Spleen (tissue), 11 donors: ENCODE measurements at regions not wholly inside any gene's neighbourhood (a gene's known extent, or its start where the extent isn't known, plus 50 kb on each side); places are given as distances from the start of the nearest gene placed in this dataset.

Experiments
- DNase-seq: peaks from one replicate; pipeline ENCODE4 v3.0.0-alpha.2; 2020
- H3K27ac ChIP-seq, 8 donors: fragments of 200-600 bp; sonication (generic) in 7 of 8; 1 replicate in 4 of 8; 2 replicates in 4 of 8; pipeline versions ENCODE4 v1.5.0 to v1.8.0; 2016 to 2021; ENCODE audit warnings: inconsistent platforms in 4 of 8, mild to moderate bottlenecking in 4 of 8, moderate library complexity in 1 of 8
- H3K27me3 ChIP-seq, 7 donors: fragments of 200-600 bp; sonication (generic) in 6 of 7; replicated peaks in 1 of 7; 1 replicate in 4 of 7; 2 replicates in 3 of 7; pipeline versions ENCODE4 v1.5.0 to v1.8.0; 2016 to 2021; ENCODE audit warnings: inconsistent platforms in 3 of 7, mild to moderate bottlenecking in 1 of 7
- H3K36me3 ChIP-seq, 6 donors: fragments of 200-600 bp; sonication (generic) in 5 of 6; 1 replicate in 4 of 6; 2 replicates in 2 of 6; pipeline versions ENCODE4 v1.5.0 to v1.8.0; 2016 to 2021; ENCODE audit warnings: inconsistent platforms in 2 of 6
- H3K4me1 ChIP-seq, 6 donors: fragments of 200-600 bp; sonication (generic) in 5 of 6; 1 replicate in 3 of 6; 2 replicates in 3 of 6; pipeline versions ENCODE4 v1.5.0 to v1.8.0; 2016 to 2021; ENCODE audit warnings: inconsistent platforms in 3 of 6
- H3K4me3 ChIP-seq, 8 donors: fragments of 200-600 bp; sonication (generic) in 7 of 8; 1 replicate in 4 of 8; 2 replicates in 4 of 8; pipeline versions ENCODE4 v1.5.0 to v1.8.0; 2016 to 2021; ENCODE audit warnings: inconsistent platforms in 4 of 8, mild to moderate bottlenecking in 4 of 8, moderate library complexity in 2 of 8
- H3K9me3 ChIP-seq, 8 donors: fragments of 200-600 bp; sonication (generic) in 7 of 8; 1 replicate in 4 of 8; 2 replicates in 4 of 8; pipeline versions ENCODE4 v1.5.0 to v1.8.0; 2016 to 2021; ENCODE audit warnings: inconsistent platforms in 4 of 8
- POLR2A ChIP-seq, 3 donors: fragments of 450-650 bp; IDR thresholded peaks; one replicate each; pipeline ENCODE4 v1.5.1; 2017; ENCODE audit warnings: antibody characterized with exemption in 3 of 3, mild to moderate bottlenecking in 1 of 3
- POLR2AphosphoS5 ChIP-seq, 3 donors: sonication (generic); formaldehyde crosslinking; IDR thresholded peaks; one replicate each; pipeline ENCODE4 v1.5.1; 2017; ENCODE audit warnings: antibody characterized with exemption in 3 of 3
- WGBS, 5 donors: extraction: QIAGEN DNeasy Blood & Tissue Kit in 3 of 5; methylation state at CpG; one replicate each; pipeline versions ENCODE4 v1.1.5 to v1.1.7; 2013 to 2018; 5-methylcytosine and 5-hydroxymethylcytosine counted together
- intact Hi-C: fragments of 100-400 bp; cut with DNase I; formaldehyde crosslinking; loops from one replicate; pipeline ENCODE4 v1.15.0; 2023; ENCODE audit warnings: low total_unique reads
- TF ChIP-seq, protein P1 (sequence below), 11 experiments: fragments of 200-600 bp in 7 of 11; fragments of 450-650 bp in 4 of 11; sonication (generic) in 4 of 11; IDR thresholded peaks in 8 of 11; conservative IDR thresholded peaks in 3 of 11; 1 replicate in 7 of 11; 2 replicates in 4 of 11; pipeline versions ENCODE4 v1.4.0 to v1.8.0; 2016 to 2021; ENCODE audit warnings: antibody characterized with exemption in 11 of 11, inconsistent platforms in 4 of 11, mild to moderate bottlenecking in 1 of 11
- donor health status: healthy with polysubstance abuse.
- donor health status: DM: no; HTN: no; CAD: no; lungs with moderate emphysema.
- donor health status: DM: no; HTN: no; CAD: no.
- donor health status: Bipolar disorder and iron deficiency.
- donor health status: healthy.
- donor health status: DM: no; HTN: no; CAD: no.
- donor health status: DM: yes; HTN: yes; CAD: no.

GRCh38 chr13:44031555-44031954 lies 151.9 kb downstream of the LACC1 start:
- intact Hi-C loops = no loop called here
- Histone ChIP-seq H3K27me3 (peaks cover 0 to 2% (median 0%) of the 10 kb centered on the region in 7 donors), H3K36me3 (no peaks in the 10 kb centered on the region), H3K4me3 (no peak overlapping the region), H3K4me1 (no peaks in the 10 kb centered on the region), H3K9me3 (no peaks in the 10 kb centered on the region), H3K27ac (no peak overlapping the region)
- WGBS, 5 donors = 90 to 97% (median 93%) methylated on average over 2 of the region's 2 CpGs
- DNase-seq = no peak
- TF ChIP-seq POLR2AphosphoS5 (IDR thresholded peaks at IDR 0.05) (no peak), POLR2A (IDR thresholded peaks at IDR 0.05) (no peak)
- TF ChIP-seq, protein P1, sequence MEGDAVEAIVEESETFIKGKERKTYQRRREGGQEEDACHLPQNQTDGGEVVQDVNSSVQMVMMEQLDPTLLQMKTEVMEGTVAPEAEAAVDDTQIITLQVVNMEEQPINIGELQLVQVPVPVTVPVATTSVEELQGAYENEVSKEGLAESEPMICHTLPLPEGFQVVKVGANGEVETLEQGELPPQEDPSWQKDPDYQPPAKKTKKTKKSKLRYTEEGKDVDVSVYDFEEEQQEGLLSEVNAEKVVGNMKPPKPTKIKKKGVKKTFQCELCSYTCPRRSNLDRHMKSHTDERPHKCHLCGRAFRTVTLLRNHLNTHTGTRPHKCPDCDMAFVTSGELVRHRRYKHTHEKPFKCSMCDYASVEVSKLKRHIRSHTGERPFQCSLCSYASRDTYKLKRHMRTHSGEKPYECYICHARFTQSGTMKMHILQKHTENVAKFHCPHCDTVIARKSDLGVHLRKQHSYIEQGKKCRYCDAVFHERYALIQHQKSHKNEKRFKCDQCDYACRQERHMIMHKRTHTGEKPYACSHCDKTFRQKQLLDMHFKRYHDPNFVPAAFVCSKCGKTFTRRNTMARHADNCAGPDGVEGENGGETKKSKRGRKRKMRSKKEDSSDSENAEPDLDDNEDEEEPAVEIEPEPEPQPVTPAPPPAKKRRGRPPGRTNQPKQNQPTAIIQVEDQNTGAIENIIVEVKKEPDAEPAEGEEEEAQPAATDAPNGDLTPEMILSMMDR (IDR thresholded peaks at IDR 0.05 in 8 of 11, conservative IDR thresholded peaks at IDR 0.05 in 3 of 11) = no peak

DNA sequence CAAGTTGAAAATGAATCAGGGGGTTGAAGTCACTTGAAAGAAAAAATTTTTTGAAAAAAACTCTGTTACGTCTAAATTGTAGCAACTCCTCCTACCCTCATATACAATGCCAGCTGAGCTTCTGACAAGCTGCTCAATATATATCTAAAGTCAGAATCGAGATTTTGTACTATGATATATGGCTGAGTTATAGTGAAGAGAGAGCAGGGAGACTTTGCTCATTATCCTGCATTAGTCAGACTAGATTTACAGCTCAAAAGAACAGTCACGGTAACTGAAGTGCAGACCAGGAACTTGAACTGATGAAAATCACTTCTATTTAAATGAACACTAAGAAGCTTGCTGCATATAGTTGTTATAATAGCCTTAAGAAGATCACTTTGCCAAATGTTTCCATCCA lies 153.1 kb downstream of the LACC1 start:
- H3K9me3 ChIP-seq = no peaks in the 10 kb centered on the region
- H3K4me3 ChIP-seq = no peak overlapping the region
- WGBS, 5 donors = 73 to 85% (median 79%) methylated on average over 3 of the region's 3 CpGs
- no peak for DNase-seq
- H3K4me1 ChIP-seq = no peaks in the 10 kb centered on the region
- no peaks in the 10 kb centered on the region for H3K27me3 ChIP-seq
- TF ChIP-seq POLR2AphosphoS5 (IDR thresholded peaks at IDR 0.05) = no peak
- no peak for TF ChIP-seq POLR2A (IDR thresholded peaks at IDR 0.05)
- TF ChIP-seq, protein P1 (IDR thresholded peaks at IDR 0.05 in 8 of 11, conservative IDR thresholded peaks at IDR 0.05 in 3 of 11) = no peak
- H3K36me3 ChIP-seq = no peaks in the 10 kb centered on the region
- intact Hi-C loops = no loop called here
- H3K27ac ChIP-seq = no peak overlapping the region

DNA sequence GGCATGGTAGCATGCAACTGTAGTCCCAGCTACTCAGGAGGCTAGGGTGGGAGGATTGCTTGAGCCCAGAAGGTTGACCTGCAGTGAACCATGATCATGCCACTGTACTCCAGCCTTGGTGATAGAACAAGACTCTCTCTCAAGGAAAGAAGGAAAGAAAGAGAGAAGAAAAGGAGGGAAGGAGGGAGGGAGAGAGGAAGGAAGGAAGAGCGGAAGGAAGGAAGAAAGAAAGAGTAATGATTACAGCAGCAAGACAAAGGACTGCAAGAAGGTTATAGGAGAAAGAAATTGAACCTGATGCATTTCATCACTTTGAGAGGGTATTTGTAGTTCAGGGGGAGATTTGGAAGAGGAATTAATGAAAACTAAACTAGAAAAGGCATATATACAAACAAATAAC lies 155.7 kb downstream of the LACC1 start:
- Histone ChIP-seq H3K4me3 (no peak overlapping the region), H3K36me3 (no peaks in the 10 kb centered on the region), H3K4me1 (no peaks in the 10 kb centered on the region), H3K27ac (no peak overlapping the region), H3K27me3 (no peaks in the 10 kb centered on the region), H3K9me3 (no peaks in the 10 kb centered on the region)
- TF ChIP-seq POLR2A (IDR thresholded peaks at IDR 0.05) = no peak
- 86 to 100% (median 93%) methylated on average over 1 of the region's 1 CpG for WGBS, 5 donors
- DNase-seq = no peak
- intact Hi-C loops = no loop called here

GRCh38 chr13:44040070-44040817 lies 160.5 kb downstream of the LACC1 start:
- H3K36me3 ChIP-seq = no peaks in the 10 kb centered on the region
- H3K9me3 ChIP-seq = no peaks in the 10 kb centered on the region
- no peak overlapping the region for H3K4me3 ChIP-seq
- TF ChIP-seq POLR2A (IDR thresholded peaks at IDR 0.05) (no peak), POLR2AphosphoS5 (IDR thresholded peaks at IDR 0.05) (no peak)
- TF ChIP-seq, protein P1 (IDR thresholded peaks at IDR 0.05 in 8 of 11, conservative IDR thresholded peaks at IDR 0.05 in 3 of 11) = no peak
- no peak overlapping the region for H3K27ac ChIP-seq
- H3K4me1 ChIP-seq = no peaks in the 10 kb centered on the region
- intact Hi-C loops = loop anchor here (10.0 kb wide), 1 partner anchor 125 kb away; no protein-coding TSS in a partner anchor
- H3K27me3 ChIP-seq = no peaks in the 10 kb centered on the region
- no peak for DNase-seq
- WGBS, 5 donors = 90 to 95% (median 93%) methylated on average over 1 of the region's 1 CpG
